ENCODE measurements at regions not wholly inside any gene's neighbourhood (a gene's known extent, or its start where the extent isn't known, plus 50 kb on each side); places are given as distances from the start of the nearest gene placed in this dataset.
"Not testable (repeated sequence)": the region's sequence is repeated elsewhere in the genome, so short reads cannot be mapped to it uniquely, and the experiment has no call there.

DNA sequence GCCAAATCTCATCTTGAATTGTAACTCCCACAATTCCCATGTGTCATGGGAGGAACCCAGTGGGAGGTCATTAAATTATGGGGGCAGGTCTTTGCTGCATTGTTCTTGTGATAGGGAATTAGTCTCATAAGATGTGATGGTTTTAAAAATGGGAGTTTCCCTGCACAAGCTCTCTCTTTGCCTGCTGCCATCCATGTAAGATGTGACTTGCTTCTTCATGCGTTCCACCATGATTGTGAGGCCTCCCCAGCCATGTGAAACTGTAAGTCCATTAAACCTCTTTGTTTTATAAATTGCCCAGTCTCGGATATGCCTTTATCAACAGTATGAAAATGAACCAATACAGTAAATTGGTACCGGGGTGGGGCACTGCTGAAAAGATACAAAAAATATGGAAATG lies 974.5 kb downstream of the MCTP2 start:
- TF ChIP-seq, protein P1, sequence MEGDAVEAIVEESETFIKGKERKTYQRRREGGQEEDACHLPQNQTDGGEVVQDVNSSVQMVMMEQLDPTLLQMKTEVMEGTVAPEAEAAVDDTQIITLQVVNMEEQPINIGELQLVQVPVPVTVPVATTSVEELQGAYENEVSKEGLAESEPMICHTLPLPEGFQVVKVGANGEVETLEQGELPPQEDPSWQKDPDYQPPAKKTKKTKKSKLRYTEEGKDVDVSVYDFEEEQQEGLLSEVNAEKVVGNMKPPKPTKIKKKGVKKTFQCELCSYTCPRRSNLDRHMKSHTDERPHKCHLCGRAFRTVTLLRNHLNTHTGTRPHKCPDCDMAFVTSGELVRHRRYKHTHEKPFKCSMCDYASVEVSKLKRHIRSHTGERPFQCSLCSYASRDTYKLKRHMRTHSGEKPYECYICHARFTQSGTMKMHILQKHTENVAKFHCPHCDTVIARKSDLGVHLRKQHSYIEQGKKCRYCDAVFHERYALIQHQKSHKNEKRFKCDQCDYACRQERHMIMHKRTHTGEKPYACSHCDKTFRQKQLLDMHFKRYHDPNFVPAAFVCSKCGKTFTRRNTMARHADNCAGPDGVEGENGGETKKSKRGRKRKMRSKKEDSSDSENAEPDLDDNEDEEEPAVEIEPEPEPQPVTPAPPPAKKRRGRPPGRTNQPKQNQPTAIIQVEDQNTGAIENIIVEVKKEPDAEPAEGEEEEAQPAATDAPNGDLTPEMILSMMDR (IDR thresholded peaks at IDR 0.05; ENCODE audit: low read length): not testable (repeated sequence)
- TF ChIP-seq EZH2phosphoT487 (IDR thresholded peaks at IDR 0.05; ENCODE audit: low read length): not testable (repeated sequence)

All from MM.1S (cell line).